ENCODE measurements at regions not wholly inside any gene's neighbourhood (a gene's known extent, or its start where the extent isn't known, plus 50 kb on each side); places are given as distances from the start of the nearest gene placed in this dataset.

GRCh38 chr3:162218479-162218878 is 721.9 kb downstream of the OTOL1 start:
- H3K4me1 Mint-ChIP-seq: no peaks in the 10 kb centered on the region
- no peak overlapping the region for H3K4me3 Mint-ChIP-seq
- H3K27ac Mint-ChIP-seq: no peak overlapping the region
- H3K36me3 Mint-ChIP-seq (ENCODE audit: low read depth): no peaks in the 10 kb centered on the region
- H3K9me3 ChIP-seq (ENCODE audit: control insufficient read depth, low read length, poor library complexity, severe bottlenecking): no peaks in the 10 kb centered on the region
- no peak for ATAC-seq
- H3K27me3 Mint-ChIP-seq: no peaks in the 10 kb centered on the region
- no peak for DNase-seq

- no peaks in the 10 kb centered on the region for H3K9me3 ChIP-seq (ENCODE audit: control insufficient read depth, low read length, poor library complexity, severe bottlenecking)
- H3K27me3 Mint-ChIP-seq: no peaks in the 10 kb centered on the region
- H3K36me3 Mint-ChIP-seq (ENCODE audit: low read depth): no peaks in the 10 kb centered on the region
- ATAC-seq (no peak), DNase-seq (no peak)
- H3K4me3 Mint-ChIP-seq: no peak overlapping the region
- H3K4me1 Mint-ChIP-seq: no peaks in the 10 kb centered on the region
- no peak overlapping the region for H3K27ac Mint-ChIP-seq
These were observed 728.1 kb downstream of the OTOL1 start for GRCh38 chr3:162224746-162225145.

GRCh38 chr3:162236949-162237348 is 740.3 kb downstream of the OTOL1 start:
- H3K4me1 Mint-ChIP-seq: no peaks in the 10 kb centered on the region
- H3K9me3 ChIP-seq (ENCODE audit: control insufficient read depth, low read length, poor library complexity, severe bottlenecking): no peaks in the 10 kb centered on the region
- ATAC-seq: no peak

GRCh38 chr3:162250782-162251181 is 754.2 kb downstream of the OTOL1 start:
- DNase-seq (no peak), ATAC-seq (no peak)
- no peaks in the 10 kb centered on the region for H3K4me1 Mint-ChIP-seq
- H3K36me3 Mint-ChIP-seq (ENCODE audit: low read depth): no peaks in the 10 kb centered on the region
- no peak overlapping the region for H3K27ac Mint-ChIP-seq
- no peaks in the 10 kb centered on the region for H3K9me3 ChIP-seq (ENCODE audit: control insufficient read depth, low read length, poor library complexity, severe bottlenecking)
- no peak overlapping the region for H3K4me3 Mint-ChIP-seq
- H3K27me3 Mint-ChIP-seq: no peaks in the 10 kb centered on the region

More at GRCh38 chr3:162236949-162237348, 740.3 kb downstream of the OTOL1 start:
- Mint-ChIP-seq H3K4me3 (no peak overlapping the region), H3K36me3 (ENCODE audit: low read depth) (no peaks in the 10 kb centered on the region), H3K27me3 (no peaks in the 10 kb centered on the region), H3K27ac (no peak overlapping the region)
- no peak for DNase-seq

- ATAC-seq (no peak), DNase-seq (no peak)
- Mint-ChIP-seq H3K27ac (no peak overlapping the region), H3K36me3 (ENCODE audit: low read depth) (no peaks in the 10 kb centered on the region), H3K27me3 (no peaks in the 10 kb centered on the region), H3K4me1 (no peaks in the 10 kb centered on the region), H3K4me3 (no peak overlapping the region)
- no peaks in the 10 kb centered on the region for H3K9me3 ChIP-seq (ENCODE audit: control insufficient read depth, low read length, poor library complexity, severe bottlenecking)
These were observed 765.5 kb downstream of the OTOL1 start for GRCh38 chr3:162262129-162262528.

GRCh38 chr3:162263596-162263995 is 767.0 kb downstream of the OTOL1 start:
- H3K27ac Mint-ChIP-seq: no peak overlapping the region
- H3K9me3 ChIP-seq (ENCODE audit: control insufficient read depth, low read length, poor library complexity, severe bottlenecking): no peaks in the 10 kb centered on the region
- H3K4me3 Mint-ChIP-seq: no peak overlapping the region
- no peaks in the 10 kb centered on the region for H3K36me3 Mint-ChIP-seq (ENCODE audit: low read depth)
- H3K4me1 Mint-ChIP-seq: no peaks in the 10 kb centered on the region
- ATAC-seq (no peak), DNase-seq (no peak)
- no peaks in the 10 kb centered on the region for H3K27me3 Mint-ChIP-seq

- Mint-ChIP-seq H3K36me3 (ENCODE audit: low read depth) (no peaks in the 10 kb centered on the region), H3K4me3 (no peak overlapping the region), H3K4me1 (no peaks in the 10 kb centered on the region), H3K27me3 (no peaks in the 10 kb centered on the region), H3K27ac (no peak overlapping the region)
- DNase-seq (no peak), ATAC-seq (no peak)
- no peaks in the 10 kb centered on the region for H3K9me3 ChIP-seq (ENCODE audit: control insufficient read depth, low read length, poor library complexity, severe bottlenecking)
These were observed 773.2 kb downstream of the OTOL1 start for GRCh38 chr3:162269636-162270458.

GRCh38 chr3:162274070-162274469 is 777.5 kb downstream of the OTOL1 start:
- Mint-ChIP-seq H3K4me3 (no peak overlapping the region), H3K27ac (no peak overlapping the region), H3K36me3 (ENCODE audit: low read depth) (no peaks in the 10 kb centered on the region), H3K27me3 (no peaks in the 10 kb centered on the region), H3K4me1 (no peaks in the 10 kb centered on the region)
- ATAC-seq (no peak), DNase-seq (no peak)
- H3K9me3 ChIP-seq (ENCODE audit: control insufficient read depth, low read length, poor library complexity, severe bottlenecking): no peaks in the 10 kb centered on the region

- ATAC-seq (no peak), DNase-seq (no peak)
- H3K36me3 Mint-ChIP-seq (ENCODE audit: low read depth): no peaks in the 10 kb centered on the region
- H3K9me3 ChIP-seq (ENCODE audit: control insufficient read depth, low read length, poor library complexity, severe bottlenecking): no peaks in the 10 kb centered on the region
- no peak overlapping the region for H3K27ac Mint-ChIP-seq
- no peak overlapping the region for H3K4me3 Mint-ChIP-seq
- no peaks in the 10 kb centered on the region for H3K4me1 Mint-ChIP-seq
- no peaks in the 10 kb centered on the region for H3K27me3 Mint-ChIP-seq
These were observed 782.2 kb downstream of the OTOL1 start for GRCh38 chr3:162278834-162279233.

GRCh38 chr3:162285259-162285658 is 788.7 kb downstream of the OTOL1 start:
- H3K27me3 Mint-ChIP-seq: no peaks in the 10 kb centered on the region
- H3K27ac Mint-ChIP-seq: no peak overlapping the region
- H3K4me3 Mint-ChIP-seq: no peak overlapping the region
- ATAC-seq (no peak), DNase-seq (no peak)
- no peaks in the 10 kb centered on the region for H3K9me3 ChIP-seq (ENCODE audit: control insufficient read depth, low read length, poor library complexity, severe bottlenecking)
- no peaks in the 10 kb centered on the region for H3K4me1 Mint-ChIP-seq
- H3K36me3 Mint-ChIP-seq (ENCODE audit: low read depth): no peaks in the 10 kb centered on the region

GRCh38 chr3:162287600-162287999 is 791.0 kb downstream of the OTOL1 start:
- H3K4me1 Mint-ChIP-seq: no peaks in the 10 kb centered on the region
- H3K36me3 Mint-ChIP-seq (ENCODE audit: low read depth): no peaks in the 10 kb centered on the region
- H3K27ac Mint-ChIP-seq: no peak overlapping the region
- ATAC-seq (no peak), DNase-seq (no peak)
- H3K4me3 Mint-ChIP-seq: no peak overlapping the region
- H3K9me3 ChIP-seq (ENCODE audit: control insufficient read depth, low read length, poor library complexity, severe bottlenecking): no peaks in the 10 kb centered on the region
- H3K27me3 Mint-ChIP-seq: no peaks in the 10 kb centered on the region

GRCh38 chr3:162292409-162292808 is 795.8 kb downstream of the OTOL1 start:
- H3K9me3 ChIP-seq (ENCODE audit: control insufficient read depth, low read length, poor library complexity, severe bottlenecking): peaks cover 3% of the 10 kb centered on the region
- no peak overlapping the region for H3K4me3 Mint-ChIP-seq
- H3K36me3 Mint-ChIP-seq (ENCODE audit: low read depth): no peaks in the 10 kb centered on the region
- no peaks in the 10 kb centered on the region for H3K27me3 Mint-ChIP-seq
- no peaks in the 10 kb centered on the region for H3K4me1 Mint-ChIP-seq
- ATAC-seq: no peak
- no peak overlapping the region for H3K27ac Mint-ChIP-seq
- DNase-seq: no peak

GRCh38 chr3:162295323-162295983 is 798.8 kb downstream of the OTOL1 start:
- no peaks in the 10 kb centered on the region for H3K27me3 Mint-ChIP-seq
- no peak overlapping the region for H3K27ac Mint-ChIP-seq
- H3K4me1 Mint-ChIP-seq: no peaks in the 10 kb centered on the region
- H3K36me3 Mint-ChIP-seq (ENCODE audit: low read depth): no peaks in the 10 kb centered on the region
- DNase-seq: no peak
- H3K4me3 Mint-ChIP-seq: no peak overlapping the region
- no peak for ATAC-seq
- H3K9me3 ChIP-seq (ENCODE audit: control insufficient read depth, low read length, poor library complexity, severe bottlenecking): peaks cover 3% of the 10 kb centered on the region
